ENCODE measurements at regions not wholly inside any gene's neighbourhood (a gene's known extent, or its start where the extent isn't known, plus 50 kb on each side); places are given as distances from the start of the nearest gene placed in this dataset.

DNA sequence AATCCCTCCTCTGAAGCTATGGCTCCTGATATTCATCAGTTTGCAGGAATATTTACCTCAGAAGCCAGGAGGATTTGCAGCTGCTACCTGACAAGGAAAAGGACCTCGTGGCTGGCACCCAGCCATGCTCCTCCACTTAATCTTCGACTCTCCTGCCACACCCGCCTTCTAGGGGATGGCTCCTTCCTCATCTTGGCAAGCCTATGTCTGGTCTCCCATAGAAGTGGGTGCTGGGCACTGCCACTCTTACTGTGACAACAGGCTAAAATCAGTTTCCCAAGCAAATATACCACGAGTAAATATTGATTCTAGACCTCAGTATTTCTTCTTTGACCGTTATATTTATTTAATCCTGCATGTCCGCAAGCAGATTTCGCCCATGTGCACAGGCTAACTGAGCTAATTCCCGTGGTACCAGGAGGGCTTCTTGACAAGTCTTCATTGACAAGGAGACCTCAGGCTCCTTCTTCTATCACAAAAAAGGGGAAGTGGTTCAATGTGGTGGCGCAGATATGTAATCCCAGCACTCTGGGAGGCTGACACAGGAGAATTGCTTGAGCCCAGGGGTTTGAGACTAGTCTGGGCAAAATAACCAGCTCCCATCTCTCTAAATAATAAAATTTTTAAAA, 52.6 kb upstream of the DCTD start:
- no peak for DNase-seq

DNA sequence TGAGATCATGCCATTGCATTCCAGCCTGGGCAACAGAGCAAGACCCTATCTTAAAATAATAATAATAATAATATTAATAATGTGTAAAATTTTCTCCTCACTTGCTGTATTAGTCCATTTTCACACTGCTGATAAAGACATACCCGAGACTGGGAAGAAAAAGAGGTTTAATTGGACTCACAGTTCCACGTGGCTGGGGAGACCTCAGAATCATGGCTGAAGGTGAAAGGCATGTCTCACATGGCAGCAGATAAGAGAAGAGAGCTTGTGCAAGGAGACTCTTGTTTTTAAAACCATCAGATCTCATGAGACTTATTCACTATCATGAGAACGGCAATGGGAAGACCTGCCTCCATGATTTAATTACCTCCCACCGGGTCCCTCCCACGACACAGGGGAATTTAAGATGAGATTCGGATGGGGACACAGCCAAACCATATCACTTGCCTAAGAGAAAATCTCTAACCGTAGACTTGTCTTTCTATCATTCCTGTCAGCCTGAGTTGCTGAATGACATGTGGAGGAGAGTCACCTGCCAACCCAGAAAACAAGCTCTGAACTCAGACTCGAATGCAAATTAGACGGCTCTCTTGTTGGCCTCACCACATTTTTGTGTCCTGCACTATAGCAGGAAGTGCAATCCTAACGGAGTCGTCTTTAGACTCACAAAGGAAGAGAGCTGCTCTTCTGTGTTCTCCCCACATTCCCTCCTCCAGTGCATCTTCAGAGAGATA, 51.9 kb upstream of the DCTD start:
- no peak for DNase-seq

DNA sequence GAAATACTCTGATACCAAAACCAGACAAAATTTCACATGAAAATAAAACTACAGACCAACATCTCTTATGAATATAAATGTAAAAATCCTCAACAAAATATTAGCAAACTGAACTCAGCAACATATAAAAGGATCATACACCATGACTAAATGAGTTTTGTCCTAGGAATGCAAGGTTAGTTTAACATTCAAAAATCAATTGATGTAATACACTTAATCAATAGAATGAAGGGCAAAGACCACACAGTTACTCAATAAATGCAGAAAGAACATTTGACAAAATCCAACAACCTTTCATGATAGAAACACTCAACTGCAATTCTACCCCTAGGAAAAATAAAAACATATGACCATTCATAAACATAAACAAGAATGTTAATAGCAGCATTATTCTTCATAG, 50.2 kb upstream of the DCTD start:
- no peak for DNase-seq

All from left hindlimb (tissue), 1 donor.